ENCODE measurements at regions not wholly inside any gene's neighbourhood (a gene's known extent, or its start where the extent isn't known, plus 50 kb on each side); places are given as distances from the start of the nearest gene placed in this dataset.
"Not testable (repeated sequence)": the region's sequence is repeated elsewhere in the genome, so short reads cannot be mapped to it uniquely, and the experiment has no call there.

- no peak for DNase-seq (ENCODE audit: low read depth in 2 of 2)
Observed at GRCh38 chr2:145423809-145424208, 903.9 kb upstream of the ZEB2 start.

- DNase-seq (ENCODE audit: low read depth in 2 of 2): no peak
Observed at GRCh38 chr2:145422576-145422975, 902.7 kb upstream of the ZEB2 start.

GRCh38 chr2:145421841-145422240, 901.9 kb upstream of the ZEB2 start:
- no peak for DNase-seq (ENCODE audit: low read depth in 2 of 2)

- DNase-seq (ENCODE audit: low read depth in 2 of 2): no peak
Observed at GRCh38 chr2:145416640-145417039, 896.7 kb upstream of the ZEB2 start.

- no peak for DNase-seq (ENCODE audit: low read depth in 2 of 2)
Observed at GRCh38 chr2:145415151-145415550, 895.2 kb upstream of the ZEB2 start.

- no peak for DNase-seq (ENCODE audit: low read depth in 2 of 2)
Observed at GRCh38 chr2:145413261-145414030, 893.5 kb upstream of the ZEB2 start.

GRCh38 chr2:145412155-145412554, 892.2 kb upstream of the ZEB2 start:
- DNase-seq (ENCODE audit: low read depth in 2 of 2): no peak

- DNase-seq (ENCODE audit: low read depth in 2 of 2): no peak
Observed at GRCh38 chr2:145411493-145411892, 891.6 kb upstream of the ZEB2 start.

- DNase-seq (ENCODE audit: low read depth in 2 of 2): no peak
Observed at GRCh38 chr2:145410086-145410485, 890.2 kb upstream of the ZEB2 start.

- no peak for DNase-seq (ENCODE audit: low read depth in 2 of 2)
Observed at GRCh38 chr2:145408980-145409379, 889.1 kb upstream of the ZEB2 start.

- no peak for DNase-seq (ENCODE audit: low read depth in 2 of 2)
Observed at GRCh38 chr2:145404690-145405089, 884.8 kb upstream of the ZEB2 start.

GRCh38 chr2:145402706-145403277, 882.9 kb upstream of the ZEB2 start:
- DNase-seq (ENCODE audit: low read depth in 2 of 2): no peak

- DNase-seq (ENCODE audit: low read depth in 2 of 2): no peak
Observed at GRCh38 chr2:145399131-145399530, 879.2 kb upstream of the ZEB2 start.

- DNase-seq (ENCODE audit: low read depth in 2 of 2): no peak
Observed at GRCh38 chr2:145394181-145394580, 874.3 kb upstream of the ZEB2 start.

GRCh38 chr2:145386973-145387372, 867.1 kb upstream of the ZEB2 start:
- no peak for DNase-seq (ENCODE audit: low read depth in 2 of 2)

- no peak for DNase-seq (ENCODE audit: low read depth in 2 of 2)
Observed at GRCh38 chr2:145383961-145384360, 864.0 kb upstream of the ZEB2 start.

GRCh38 chr2:145380436-145381017, 860.6 kb upstream of the ZEB2 start:
- no peak for DNase-seq (ENCODE audit: low read depth in 2 of 2)

GRCh38 chr2:145379934-145380333, 860.0 kb upstream of the ZEB2 start:
- no peak for DNase-seq (ENCODE audit: low read depth in 2 of 2)

- DNase-seq (ENCODE audit: low read depth in 2 of 2): no peak
Observed at GRCh38 chr2:145374165-145374564, 854.2 kb upstream of the ZEB2 start.

GRCh38 chr2:145367334-145367733, 847.4 kb upstream of the ZEB2 start:
- not testable (repeated sequence) for DNase-seq (ENCODE audit: low read depth in 2 of 2)

- no peak for DNase-seq (ENCODE audit: low read depth in 2 of 2)
Observed at GRCh38 chr2:145366341-145366740, 846.4 kb upstream of the ZEB2 start.

- no peak for DNase-seq (ENCODE audit: low read depth in 2 of 2)
Observed at GRCh38 chr2:145360129-145360790, 840.3 kb upstream of the ZEB2 start.

- DNase-seq (ENCODE audit: low read depth in 2 of 2): no peak
Observed at GRCh38 chr2:145359561-145359960, 839.6 kb upstream of the ZEB2 start.

All from stimulated activated CD8-positive, alpha-beta memory T cell treated with anti-CD3 and anti-CD28 coated beads, Interleukin-2, amount 100 ng/mL, for 1 hour (primary cell).